NCI-H69 (cell line): ENCODE measurements at regions not wholly inside any gene's neighbourhood (a gene's known extent, or its start where the extent isn't known, plus 50 kb on each side); places are given as distances from the start of the nearest gene placed in this dataset.
"Not testable (repeated sequence)": the region's sequence is repeated elsewhere in the genome, so short reads cannot be mapped to it uniquely, and the experiment has no call there.

Experiments used
- DNase-seq: peaks from one replicate; lab custom pipeline; 2025; lab: John Stamatoyannopoulos, UW

DNA sequence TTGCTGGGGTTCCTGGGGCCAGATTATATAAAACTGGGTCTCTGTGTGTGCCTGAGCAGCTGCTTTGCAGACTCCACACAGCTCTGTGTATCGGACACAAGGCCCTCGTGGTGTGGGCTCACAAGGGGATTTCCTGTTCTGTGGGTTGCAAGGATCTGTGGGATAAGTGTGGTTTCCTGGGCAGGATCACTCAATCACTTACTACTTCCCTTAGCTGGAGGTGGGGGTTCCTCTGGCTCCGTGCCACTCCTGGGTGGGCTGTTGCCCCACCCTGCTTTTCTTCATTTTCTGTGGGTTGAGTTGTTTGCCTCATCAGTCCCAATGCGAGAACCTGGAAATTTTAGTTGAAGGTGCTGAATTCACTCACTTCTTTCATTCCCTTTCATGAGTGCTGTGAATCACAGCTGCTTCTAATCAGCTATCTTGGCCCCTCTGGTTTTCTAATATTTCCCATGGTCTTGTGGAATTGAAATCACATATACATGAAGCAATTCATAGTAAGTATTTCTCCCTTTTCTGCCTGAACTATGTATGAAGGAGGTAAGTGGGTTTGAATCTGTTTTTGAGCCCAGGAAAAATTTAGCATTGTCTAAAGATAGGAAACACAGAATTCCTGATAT, 196.3 kb downstream of the DCDC2C start:
- DNase-seq = no peak

DNA sequence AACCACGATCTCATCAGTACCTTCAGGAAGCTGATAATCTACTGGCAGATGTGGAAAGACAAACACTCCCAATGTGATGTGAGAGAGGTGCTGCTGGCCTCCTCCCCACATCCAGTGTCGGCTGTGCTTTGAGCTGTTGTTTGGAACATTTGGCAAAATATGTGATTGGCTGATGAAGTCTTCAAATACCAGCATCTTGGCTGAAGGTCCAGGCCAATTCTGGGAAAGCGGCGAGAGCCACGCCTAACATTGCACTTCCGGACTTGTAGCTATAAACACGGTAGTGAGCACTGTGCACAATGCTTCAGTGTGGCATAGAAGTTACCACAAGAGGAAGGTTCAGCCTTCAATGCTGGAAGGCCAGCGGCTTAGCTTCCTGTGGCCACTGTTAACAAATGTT, 198.8 kb downstream of the DCDC2C start:
- DNase-seq = no peak

DNA sequence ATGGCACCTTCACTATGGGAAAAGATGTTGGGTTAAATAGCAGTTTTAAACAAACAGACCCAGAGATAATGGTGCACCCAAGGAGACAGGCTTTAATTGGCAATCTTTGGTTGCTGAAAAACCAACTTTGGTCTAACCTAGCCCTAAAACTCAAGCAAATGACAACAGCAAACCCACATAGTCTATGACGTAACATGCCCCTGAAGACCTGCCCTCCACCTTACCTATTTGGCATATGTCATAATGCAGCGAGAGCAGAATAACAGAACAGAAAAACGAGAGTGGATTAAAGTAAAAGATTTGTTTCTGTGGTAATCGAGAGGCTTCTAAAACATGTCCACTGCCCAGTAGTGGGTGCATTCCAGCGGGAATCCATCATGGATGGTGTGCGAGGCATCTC, 200.7 kb downstream of the DCDC2C start:
- DNase-seq = no peak

DNA sequence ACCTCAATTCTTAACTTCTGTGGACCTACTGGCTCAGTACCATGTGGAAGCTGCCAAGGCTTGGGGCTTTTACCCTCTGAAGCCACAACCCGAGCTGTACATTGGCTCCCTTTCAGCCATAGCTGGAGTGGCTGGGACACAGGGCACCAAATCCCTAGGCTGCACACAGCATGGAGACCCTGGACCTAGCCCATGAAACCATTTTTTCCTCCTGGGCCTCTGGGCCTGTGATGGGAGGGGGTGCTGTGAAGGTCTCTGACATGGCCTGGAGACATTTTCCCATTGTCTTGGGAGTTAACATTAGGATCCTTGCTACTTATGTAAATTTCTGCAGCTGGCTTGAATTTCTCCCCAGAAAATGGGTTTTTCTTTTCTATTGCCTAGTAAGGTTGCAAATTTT, 205.1 kb downstream of the DCDC2C start:
- DNase-seq = not testable (repeated sequence)

DNA sequence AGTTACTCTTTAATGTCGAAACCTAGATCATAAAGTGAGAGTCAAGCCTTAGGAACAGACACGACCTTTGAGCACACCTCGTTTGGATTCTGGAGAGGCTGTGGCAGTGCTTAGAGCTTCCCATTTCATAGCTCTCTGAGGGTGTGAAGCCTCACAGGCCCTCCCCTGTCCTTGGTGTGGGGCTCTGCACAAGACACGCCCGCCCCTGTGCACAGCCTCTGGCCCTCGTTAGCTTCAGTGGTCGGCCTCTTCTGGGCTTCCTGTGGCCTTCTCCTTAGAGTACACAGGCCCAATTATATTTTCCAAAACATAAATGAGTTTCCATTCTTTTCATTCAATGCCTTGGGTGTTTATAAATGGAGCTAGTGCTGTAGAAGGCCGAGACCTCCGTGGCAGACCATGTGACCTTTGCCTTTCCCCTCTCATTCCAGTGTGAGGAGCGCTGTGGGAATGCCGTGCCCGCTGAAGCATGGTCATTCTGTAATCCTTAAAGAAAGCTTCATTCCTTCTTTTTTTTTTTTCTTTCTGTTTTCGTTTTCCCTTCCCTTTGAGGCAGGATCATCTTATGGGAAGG, 208.6 kb downstream of the DCDC2C start:
- no peak for DNase-seq

DNA sequence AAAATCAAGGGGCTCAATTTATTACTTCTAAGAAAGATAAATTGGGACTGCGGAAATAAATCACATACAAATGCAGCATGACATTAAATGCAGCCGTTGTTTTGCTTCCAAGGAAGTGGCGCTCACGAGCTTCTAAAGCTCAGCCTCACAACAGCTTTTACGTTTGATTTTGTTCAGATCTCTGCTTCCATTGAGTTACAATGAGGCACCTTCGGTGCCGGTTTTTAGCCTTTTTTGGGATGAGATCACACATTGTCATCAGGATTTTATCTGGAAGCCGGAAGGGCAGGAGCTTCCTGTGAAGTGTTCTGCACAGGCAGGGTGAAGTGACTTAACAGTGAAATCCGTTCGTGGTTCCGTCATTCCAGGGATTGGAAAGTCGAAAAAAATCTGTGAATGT, 209.8 kb downstream of the DCDC2C start:
- no peak for DNase-seq

DNA sequence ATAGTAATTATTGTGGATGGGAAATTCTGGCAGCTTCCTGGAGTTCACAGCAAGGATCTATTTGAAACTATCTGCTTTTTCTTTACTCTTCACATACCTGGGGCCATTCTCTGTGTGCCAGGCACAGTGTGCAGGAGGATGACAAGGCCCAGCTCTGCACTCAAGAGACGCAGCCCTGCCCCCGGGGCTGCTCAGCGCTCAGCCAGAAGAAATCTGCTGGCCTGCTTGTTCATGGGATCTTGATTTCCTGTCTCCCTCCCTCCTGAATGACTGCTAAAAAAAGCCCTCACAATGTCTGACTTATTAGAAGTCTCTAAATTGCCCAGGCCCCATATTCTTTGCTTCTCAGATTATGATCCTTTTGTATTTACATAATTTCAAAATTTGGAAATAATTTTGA, 210.9 kb downstream of the DCDC2C start:
- peak; percentile 66 for DNase-seq

DNA sequence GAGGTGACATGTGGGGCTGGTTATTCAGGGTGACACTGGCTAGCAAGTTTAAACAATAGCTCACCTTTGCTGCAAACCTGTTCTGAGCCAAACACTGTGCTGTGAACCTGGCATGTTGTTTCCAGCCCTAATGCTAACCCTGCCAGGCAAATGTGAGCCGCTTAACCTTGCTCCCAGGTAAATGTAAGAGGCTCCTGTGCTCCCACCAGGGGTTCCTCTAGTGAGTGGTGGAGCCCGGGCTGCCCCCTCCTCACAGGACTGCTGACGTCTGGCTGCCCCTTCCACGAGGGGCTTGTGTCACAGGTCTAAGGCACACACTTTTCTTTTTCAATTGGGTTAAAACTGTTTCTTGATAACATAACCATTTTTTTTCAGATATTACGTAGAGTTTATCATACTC, 223.7 kb downstream of the DCDC2C start:
- no peak for DNase-seq

DNA sequence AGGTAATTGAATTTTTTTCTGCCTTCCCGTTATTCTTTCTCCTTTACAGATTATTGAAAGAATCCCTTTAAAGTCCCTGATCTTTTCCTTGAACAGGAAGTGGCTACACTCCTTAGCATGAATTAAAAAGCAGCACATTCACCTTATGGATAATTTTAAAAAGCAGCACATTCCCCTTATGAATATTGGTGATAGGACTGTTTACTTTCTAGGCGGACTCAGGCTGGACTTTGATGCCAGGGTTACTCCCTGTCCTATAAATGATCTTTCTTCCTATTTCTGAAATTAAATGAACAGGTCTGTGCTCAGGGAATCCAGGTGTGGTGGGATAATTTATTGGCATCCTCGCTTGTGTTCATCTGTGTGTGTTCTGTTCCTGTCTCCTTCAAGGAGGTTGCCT, 226.0 kb downstream of the DCDC2C start:
- no peak for DNase-seq

DNA sequence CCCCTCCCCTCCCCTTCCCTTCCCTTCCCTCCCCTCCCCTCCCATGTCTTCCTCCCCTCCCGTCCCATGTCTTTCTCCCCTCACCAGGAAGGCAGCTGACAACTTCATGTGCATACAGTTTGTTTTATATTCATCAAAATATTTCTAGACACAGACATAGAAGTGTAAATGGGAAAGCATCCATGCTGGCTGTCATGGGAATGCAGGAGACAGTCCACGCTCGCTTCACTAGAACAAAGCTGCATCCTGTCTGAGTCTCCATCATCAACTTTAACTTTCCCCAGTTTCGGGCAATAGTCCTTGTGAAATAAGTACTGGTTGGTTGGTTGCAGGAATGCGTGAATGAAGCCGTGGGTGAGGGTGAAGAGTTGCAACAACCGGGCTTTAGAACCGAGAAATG, 226.9 kb downstream of the DCDC2C start:
- no peak for DNase-seq

DNA sequence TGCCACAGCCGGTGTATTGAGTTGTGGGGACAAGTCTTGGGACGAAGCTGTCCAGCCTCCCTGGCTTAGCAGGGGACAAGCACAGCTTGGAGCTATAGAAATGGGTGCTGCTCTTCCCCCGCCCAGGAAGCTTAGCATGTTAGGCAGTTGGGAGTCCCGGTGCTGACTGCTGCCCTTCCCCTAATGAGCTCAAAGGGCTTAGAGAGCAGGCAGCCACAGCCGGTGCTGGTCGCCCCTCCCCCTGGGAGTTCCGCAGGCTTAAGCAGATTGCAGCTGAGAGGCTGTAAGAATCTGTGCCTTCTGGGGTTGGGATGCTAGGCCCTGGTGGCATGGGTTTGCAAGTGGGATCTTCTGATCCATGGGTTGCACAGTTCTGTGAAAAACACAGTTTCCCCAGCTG, 237.3 kb downstream of the DCDC2C start:
- DNase-seq = no peak

DNA sequence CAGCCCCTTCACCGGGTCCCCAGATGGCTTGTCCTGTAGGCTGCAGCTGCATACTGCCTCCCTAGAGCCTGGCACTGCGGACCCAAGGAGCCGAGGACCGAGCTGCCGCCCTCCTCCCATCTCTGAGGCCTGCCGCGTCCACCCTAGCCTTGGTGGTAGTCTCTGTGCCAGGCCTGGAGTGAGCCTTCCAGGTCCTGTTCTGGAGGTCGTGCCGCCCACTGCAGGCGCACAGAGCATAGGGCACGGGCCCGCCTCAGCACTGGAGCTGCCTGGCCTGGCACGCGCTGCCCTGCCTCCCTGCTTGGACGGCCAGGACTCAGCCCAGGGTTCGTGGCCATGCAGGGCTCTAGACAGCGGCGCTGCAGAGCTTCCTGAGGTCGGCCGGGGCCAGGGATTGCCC, 239.5 kb downstream of the DCDC2C start:
- DNase-seq = no peak

DNA sequence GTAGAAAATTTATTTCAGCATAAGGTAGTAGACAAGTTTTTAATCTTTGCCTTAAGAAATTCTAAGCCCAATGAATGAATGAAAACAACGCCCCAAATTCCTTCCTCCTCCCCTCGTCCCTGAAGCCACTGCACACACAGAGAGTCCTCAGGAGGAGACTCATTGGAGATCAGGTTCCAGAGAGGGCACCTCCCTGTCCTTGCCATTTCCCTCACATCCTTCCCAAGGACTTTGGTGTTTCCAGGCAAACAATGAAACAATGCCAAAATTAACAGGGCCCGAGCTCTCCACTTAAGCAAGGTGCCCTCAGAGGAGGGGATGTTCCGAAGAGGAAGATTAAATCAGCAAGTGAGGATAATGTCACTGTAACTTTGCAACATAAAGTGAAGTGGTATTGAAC, 240.7 kb downstream of the DCDC2C start:
- DNase-seq = no peak

DNA sequence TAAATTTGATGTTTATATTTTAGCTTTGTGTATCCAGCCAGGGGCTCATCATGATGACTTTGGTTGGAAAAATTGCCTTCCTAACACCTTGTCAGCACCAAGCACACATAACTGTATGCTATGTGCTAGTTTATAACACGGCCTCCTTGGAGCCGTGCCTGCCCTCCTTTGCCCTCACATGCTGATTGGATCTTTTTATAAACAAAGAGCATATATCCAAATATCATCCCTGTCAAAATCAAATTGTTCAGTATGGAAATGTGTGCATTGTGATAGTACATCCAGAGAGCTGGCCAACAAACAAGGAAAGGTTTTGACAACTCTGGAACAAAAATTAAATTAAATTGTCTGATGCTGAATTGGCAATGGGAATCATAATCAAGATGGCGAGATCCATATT, 241.5 kb downstream of the DCDC2C start:
- no peak for DNase-seq

DNA sequence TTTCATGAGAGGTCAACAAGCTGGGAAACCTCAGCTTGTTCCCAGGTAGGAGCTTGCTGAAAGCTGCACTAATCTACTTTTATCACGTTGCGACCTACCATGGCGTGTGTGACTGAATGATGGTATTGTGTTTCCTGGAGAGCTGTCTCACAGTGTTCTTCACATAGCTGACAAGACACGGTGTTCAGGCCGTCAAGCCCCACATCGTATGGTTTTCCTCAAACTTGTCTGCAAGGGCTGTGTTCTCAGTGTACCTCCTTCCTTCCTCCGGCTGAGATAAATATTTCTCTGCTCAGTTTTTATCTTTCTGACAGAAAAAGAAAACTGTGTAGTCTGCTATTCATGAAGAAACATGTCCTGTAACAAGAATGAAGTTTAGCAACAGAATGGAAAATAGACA, 244.8 kb downstream of the DCDC2C start:
- no peak for DNase-seq

DNA sequence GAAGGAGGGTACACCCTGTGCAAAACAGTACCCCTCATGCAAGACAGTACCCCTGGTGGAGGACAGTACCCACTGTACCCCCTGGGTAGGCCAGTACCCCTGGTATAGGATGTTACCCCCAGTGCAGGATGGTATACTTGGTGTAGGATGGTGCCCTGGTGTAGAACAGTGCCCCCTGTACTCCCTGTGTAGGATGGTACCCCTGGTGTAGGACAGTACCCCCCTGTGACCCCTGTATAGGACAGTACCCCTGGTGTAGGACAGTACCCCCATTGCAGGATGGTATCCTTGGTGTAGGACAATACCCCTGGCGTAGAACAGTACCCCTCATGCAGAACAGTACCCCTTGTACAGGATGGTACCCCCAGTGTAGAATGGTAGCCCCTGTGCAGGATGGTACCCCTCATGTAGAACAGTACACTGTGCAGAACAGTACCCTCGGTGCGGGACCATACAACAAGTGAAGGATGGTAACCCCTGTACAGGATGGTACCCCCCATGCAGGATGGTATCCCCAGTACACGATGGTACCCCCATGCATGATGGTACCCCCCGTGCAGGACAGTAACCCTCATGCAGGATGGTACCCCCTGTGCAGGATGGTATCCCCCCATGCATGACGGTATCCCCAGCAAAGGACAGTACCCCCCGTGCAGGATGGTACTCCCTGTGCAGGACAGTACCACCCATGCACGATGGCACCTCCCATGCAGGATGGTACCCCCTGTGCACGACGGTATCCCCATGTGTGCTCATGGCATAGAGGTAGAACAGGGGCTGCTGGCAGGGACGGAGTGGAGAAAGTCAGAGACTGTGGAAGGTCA, 248.0 kb downstream of the DCDC2C start:
- DNase-seq = no peak

DNA sequence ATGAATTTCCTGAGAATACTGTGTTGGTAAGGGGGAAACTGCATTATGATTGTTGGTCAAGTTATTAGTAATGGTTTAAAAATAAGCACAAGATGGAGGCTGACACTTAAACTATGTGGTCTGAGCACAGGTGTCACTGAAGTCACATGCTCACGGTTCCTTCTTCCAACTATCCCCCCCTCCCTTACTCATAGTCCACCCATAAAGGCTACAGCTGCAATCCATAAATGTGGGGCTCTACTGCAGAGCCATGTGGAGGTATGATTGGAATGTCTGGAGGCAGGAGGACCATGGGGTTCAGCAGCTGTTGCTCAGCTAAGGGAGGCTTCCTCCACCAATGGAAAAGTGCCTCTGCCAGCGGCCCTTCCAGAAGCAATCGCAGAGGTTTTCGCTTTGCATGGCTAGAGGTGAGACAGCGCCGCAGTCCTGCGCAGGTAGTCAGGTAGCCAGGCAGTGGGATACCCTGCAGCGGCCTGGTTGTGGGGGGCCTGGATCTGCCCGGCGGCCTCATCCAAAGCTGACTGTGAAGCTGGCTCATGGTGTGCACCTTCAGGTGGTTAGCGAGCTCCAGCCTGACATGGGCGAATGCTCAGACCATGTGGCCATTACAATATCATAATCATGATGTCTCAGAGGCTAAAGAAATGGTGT, 249.6 kb downstream of the DCDC2C start:
- DNase-seq = no peak

DNA sequence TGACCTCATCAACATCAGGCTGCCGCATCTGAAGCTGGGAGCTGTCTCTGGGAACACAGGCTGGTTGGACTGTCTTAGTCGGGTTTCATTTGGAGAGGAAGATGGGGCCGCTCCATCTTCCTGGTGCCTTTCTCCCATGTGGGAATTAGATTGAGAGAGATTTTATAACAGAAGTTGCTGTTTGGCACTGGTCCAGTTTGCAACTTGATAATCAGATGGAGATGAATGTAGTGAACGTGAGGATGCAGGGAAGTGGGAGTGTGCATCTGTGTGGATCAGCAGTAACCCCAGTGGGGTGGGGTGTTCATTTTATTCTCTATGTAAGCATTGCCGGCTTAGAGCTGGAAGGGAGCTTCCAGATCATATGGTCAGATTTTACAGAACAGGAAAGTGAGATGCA, 250.9 kb downstream of the DCDC2C start:
- DNase-seq = peak; percentile 48

DNA sequence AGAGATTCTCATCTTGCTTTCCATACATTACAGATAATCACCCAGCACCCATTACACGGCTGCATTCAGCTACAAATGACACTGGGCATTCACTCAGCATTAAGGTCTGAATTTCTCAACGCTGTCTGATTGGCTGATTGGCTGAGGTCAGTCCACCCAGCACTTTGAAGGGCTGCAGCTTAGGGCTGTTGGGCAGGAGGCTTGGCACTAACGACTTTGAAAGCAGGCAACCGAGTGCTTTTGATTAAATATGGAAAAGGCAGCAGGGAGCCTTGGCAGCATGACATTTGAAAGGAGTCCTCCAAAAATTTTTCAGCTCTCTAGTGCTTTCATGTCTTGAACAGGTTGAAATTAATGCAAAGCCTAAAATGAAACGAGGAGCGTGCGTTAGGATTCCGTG, 253.0 kb downstream of the DCDC2C start:
- DNase-seq = peak; percentile 12

DNA sequence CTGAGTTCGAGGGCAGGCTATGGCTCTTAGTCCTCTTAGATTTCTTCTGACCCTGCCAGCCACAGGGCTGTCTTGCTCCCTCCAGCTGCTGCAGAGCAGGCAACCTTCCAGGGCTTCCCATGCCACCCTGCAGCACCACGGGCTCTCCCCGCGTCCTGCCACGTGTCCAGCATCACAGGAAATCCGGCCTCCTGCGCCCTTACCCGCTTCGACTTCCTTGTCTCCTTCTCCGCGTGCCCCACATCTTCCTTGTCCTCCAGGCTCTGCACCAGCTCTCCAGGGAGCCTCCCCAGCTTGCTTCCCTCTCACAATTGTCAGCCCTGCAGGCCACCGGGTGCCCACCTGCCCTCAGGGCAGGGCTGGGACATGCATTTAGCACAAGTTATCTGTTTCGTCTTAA, 253.5 kb downstream of the DCDC2C start:
- DNase-seq = no peak

DNA sequence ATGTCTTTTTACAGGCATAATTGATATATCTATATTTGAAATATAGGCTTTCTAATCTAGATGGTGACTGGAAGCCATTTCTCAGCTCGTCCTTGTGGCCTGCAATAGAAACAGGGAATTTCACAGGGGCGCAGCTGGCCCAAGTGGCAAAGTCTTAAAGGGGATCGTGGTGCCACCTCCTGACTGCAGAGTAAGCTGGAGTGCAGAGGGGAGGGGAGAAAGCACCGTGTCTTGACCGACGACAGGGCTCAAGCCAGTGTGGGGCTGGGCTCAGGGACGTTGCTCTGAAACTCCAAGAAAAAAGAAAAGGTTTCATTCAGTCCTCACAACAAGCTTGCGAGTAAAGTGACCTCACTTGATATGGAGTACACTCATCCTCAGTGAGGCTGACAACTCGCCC, 255.1 kb downstream of the DCDC2C start:
- DNase-seq = no peak

DNA sequence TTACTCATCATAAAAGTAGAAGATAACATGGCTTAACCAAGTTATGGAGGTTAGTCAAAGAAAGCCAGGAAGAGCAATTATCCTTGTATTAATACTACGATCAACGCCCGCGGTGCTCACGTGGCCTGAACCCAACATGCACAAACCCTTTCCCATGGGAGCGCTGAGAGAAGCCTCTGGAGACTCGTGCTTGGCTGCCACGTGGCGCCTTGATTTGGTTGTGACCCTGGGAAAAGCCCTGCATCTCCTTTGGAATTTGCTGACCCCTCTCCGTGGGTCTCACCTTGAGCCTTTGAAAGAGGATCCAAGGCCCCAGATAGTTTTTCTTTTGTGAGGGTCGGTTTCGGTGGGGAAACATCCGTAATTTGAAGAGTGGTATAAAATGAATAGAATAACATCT, 255.6 kb downstream of the DCDC2C start:
- no peak for DNase-seq

DNA sequence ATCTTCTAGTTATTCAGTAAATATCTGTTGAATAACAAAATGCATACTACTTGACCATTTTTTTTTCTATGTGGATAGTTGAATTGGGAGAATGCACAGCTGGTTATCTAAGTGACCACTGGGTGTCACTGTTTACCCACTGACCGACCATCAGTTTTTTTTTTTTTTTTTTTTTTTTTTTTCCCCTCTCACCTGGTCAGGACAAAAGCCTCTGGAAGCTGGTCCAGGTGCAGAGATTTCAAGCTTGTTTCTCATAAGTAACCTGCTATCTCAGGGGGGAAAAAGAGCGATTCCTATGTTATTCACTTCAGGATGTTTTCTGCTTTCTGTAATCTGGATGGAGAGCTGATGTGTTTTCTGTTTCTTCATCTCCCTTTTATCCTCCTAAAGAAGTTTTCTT, 256.0 kb downstream of the DCDC2C start:
- DNase-seq = peak; percentile 70
